HG03108 (cell line): ENCODE measurements at regions not wholly inside any gene's neighbourhood (a gene's known extent, or its start where the extent isn't known, plus 50 kb on each side); places are given as distances from the start of the nearest gene placed in this dataset.

Experiments used
- ATAC-seq: cut with Tn5 transposase; IDR thresholded peaks from one replicate; pipeline ENCODE4 v1.9.1; 2021; ENCODE audit warnings: moderate library complexity; ENCODE audit not compliant: unreplicated experiment

GRCh38 chr5:38032149-38032548 is 192.3 kb upstream of the GDNF start:
- no peak for ATAC-seq

GRCh38 chr5:38031304-38031703 is 191.5 kb upstream of the GDNF start:
- no peak for ATAC-seq

- ATAC-seq = no peak
These were observed 189.7 kb upstream of the GDNF start for GRCh38 chr5:38029397-38030065.

DNA sequence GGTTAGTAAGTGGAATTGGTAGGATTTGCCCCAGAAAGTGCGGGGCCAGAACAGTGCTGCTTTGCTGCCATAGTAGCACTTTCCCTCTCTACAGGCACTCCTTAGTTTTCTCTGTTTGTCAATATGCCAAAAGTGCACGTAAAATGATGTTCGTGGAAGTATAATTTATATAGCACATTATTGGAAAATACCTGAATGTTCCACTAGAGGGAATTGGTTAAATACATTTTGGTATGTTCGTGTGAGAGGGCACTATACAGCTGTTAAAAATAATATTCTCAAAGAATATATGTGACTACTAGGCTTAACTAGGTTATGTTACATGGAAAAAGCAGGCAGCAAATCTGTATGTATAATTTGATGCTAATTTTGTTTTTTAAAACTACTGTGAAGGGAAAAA is 184.0 kb upstream of the GDNF start:
- ATAC-seq = no peak

DNA sequence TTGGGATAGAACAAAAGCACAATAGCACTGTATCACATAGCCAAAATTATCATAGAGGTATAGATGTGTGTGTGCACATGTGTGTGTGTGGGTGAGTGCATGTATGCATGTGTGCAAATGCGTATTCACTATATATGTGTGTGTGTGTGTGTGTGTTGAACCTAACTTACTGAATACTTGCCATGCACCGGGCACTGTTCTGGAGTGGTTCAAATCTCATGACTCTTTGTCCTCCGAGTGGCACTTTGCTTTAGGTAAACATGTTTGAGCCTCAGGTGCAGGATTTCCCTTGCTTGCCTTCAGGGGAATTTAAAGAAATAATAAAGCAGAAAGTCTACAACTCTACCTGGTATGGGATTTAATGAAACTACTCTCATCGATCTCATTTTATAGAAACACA is 183.5 kb upstream of the GDNF start:
- no peak for ATAC-seq

DNA sequence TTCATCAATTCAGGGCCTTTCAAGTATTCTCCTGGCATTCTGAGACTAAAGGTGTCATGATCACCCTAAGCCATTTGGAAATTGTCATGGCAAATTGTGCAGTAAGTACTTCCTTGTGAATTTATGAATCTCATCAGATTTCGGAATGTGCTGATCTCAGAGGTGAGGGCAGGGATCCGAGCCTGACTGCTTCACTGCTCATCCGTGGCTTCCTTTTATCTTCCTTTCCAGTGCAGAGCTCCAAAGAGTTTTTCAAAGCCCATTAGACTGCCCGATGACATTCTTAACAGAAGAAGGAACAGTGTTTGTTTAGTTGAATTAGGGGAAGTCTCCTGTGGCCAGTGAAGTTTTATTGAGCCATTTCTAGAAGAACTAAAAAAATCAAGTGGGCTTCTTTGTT is 182.8 kb upstream of the GDNF start:
- ATAC-seq = no peak

- no peak for ATAC-seq
These were observed 178.2 kb upstream of the GDNF start for GRCh38 chr5:38018016-38018415.

DNA sequence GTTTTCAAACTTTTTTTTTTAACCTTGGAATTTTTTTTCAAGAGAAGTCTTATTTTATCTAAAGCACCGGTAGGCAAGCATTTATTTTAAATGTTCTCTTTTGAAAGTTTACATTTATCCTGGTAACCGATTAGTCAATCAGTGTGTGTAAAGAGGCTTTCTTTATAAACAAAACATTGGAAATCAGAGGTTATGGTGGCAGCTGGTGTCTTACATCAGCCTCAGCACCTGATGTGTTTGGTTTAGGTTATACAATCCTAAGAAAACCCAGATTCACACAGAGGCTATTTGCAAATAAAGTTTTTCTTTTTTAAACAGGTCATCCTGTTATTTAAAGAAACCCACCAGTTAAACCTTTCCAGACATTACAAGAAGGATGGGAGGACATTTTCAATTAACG is 173.3 kb upstream of the GDNF start:
- no peak for ATAC-seq

GRCh38 chr5:38011668-38012188 is 171.9 kb upstream of the GDNF start:
- ATAC-seq = no peak

DNA sequence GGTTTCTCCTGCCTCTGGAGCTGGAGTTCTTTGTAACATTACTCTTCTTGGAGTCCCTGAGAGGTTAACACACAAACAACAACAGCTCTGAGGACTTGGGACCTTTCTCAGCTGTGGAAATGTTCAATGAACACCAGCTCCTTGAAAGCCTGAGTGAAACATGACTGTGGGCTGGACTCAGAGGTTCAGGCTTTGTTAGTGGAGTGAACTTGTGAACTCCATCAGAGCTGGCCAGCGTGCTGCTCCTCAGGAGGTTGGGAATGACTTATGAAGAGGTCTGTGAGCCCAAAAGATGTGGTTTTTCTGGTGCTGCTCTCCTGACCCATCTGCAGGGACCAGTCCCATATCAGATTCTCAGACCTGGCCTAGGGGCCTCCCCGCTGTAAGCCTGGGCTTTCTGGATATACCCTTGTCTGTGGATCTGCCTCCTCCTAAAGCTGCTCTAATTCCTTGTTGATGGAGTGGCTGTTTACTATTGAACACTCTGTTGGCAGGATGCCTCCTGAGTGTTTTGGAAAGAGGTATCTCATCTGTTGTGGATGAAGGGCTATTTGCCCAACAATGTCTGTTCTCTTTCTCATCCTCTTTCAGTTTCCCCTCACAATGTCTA is 170.0 kb upstream of the GDNF start:
- ATAC-seq = no peak

DNA sequence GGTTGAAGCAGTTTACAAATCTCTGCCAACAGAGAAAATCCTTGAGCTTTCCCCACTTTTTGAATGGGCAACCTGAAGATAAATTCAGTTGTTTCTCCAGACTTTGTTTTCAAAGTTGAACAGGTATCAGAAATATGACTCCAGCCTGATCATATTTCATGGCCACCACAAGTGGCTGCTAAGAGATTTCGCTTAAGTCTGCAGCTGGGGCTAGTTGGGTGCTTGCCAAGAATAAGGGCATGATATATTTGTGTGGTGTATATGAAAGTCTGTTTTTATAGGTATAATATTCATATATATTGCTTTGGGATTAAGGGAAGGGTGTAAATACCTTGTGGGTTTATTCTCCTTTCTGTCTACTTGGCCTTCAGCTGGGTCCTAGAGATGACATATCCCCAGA is 168.4 kb upstream of the GDNF start:
- ATAC-seq = no peak

DNA sequence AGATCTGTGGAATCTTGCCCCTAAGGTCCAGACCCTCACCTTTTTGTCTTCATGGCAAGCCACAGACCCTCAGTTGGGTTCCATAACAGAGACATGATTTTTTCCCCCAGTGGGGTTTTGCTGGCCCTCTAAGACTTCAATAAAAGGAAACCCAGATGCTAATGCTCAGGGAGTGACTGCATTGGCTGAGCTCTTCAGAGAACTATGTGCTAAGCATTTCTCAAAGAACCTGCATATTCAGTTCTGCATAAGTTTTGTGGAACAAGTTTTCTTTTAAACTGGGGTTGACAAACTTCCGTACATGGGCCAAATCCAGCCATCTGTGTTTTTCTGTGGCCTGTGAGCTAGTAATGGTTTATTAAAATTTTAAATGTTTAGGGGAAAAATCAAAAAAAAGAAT is 159.8 kb upstream of the GDNF start:
- ATAC-seq = no peak

DNA sequence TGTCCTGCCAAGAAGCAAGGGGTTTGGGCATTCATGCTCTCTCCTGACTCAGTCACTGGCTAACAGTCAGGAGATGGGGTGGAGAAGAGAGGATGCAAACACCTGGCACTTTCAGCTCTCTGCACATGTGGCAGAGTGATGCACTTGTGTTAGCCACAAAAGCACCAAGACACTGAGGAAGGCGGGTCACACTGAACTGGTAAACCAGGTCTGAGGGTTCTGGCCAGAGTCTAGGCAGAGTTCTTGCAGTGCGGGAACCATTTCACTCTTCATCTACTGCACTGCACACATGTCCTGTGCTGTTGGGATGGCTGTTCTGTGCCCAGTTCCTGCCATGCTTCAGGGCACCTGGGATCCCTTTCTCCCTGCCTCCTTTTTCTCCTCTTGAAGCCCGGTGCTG is 157.1 kb upstream of the GDNF start:
- no peak for ATAC-seq

DNA sequence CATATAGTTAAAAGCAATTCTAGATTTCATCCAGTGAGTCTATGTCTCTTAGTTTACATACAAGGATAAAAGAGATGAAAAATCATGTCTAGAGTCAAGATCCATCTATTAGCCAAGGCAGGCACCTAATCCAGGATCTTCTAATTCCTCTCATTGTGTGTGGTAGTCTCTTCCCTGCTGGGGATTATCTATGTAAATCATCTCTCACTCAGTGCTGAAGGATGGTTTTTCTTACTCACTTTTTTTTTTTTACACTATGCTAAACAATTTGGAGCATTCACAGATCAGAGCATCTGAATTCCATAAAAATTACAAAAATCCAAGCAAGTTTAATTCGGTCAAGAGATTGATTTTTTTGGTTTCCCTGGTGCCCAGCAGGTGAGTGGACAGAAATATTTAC is 154.9 kb upstream of the GDNF start:
- ATAC-seq = no peak

GRCh38 chr5:37991301-37992299 is 151.8 kb upstream of the GDNF start:
- no peak for ATAC-seq

DNA sequence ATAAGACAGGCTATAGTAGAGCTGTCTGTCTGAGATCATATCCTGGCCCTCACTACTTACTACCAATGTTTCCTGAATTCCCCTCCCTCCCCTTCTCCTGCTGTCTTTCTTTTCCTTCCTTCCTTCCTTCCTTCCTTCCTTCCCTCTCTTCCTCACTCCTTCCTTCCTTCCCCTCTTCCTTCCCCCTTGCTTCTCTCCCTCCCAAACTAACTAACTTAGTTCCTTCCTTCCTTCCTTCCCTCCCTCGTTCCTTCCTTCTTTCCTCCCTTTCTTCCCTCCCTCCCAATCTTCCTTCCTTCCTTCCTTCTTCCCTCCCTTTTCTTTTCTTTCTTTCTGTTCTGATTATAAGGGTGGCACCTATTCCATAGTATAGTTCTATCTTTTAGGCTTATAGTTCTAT is 150.0 kb upstream of the GDNF start:
- ATAC-seq = no peak

DNA sequence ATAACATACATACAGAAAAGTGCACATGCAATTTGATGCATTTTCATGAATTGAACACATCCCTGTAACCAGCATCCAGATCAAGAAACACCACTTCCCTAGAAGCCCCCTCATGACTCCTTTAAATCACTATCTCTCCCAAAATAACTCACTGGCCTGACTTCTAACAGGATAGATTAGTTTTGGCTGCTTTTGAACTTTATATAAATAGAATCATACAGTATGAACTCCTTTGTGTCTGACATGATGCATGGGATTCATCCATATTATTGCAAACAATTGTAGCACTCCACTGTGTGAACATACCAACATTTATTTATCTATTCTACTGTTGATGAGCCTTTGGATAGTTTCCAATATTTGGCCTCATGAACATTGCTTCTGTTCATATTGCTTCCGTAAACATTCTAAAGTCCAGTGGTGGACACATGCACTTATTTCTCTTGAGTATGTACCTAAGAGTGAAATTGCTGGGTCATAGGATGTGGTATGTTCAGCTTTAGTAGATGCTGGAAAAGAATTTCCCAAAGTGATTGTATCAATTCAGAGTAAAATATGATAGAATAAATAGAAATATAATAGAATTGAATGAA is 148.7 kb upstream of the GDNF start:
- ATAC-seq = no peak

- no peak for ATAC-seq
These were observed 144.5 kb upstream of the GDNF start for GRCh38 chr5:37984300-37984699.

- no peak for ATAC-seq
These were observed 143.6 kb upstream of the GDNF start for GRCh38 chr5:37983463-37983862.

DNA sequence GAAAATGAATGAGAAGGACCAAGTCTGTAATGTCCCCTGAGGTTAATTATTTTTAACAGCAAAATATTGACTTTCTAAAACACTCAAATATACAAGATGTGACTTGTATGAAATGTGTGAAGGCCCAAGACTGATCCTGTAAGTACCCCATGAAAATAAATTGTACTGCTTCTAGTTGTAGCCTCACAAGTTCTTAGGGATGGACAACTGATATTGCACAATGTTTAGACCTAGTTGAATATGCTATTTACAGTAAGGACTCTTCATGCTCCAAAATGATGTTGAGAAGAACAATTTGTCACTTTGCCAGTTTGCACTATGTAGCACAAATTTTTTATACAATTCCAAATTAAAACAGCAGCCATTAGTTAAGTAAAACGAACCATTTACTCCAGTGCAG is 139.7 kb upstream of the GDNF start:
- no peak for ATAC-seq

GRCh38 chr5:37975531-37975930 is 135.7 kb upstream of the GDNF start:
- no peak for ATAC-seq
